ENCODE measurements at regions not wholly inside any gene's neighbourhood (a gene's known extent, or its start where the extent isn't known, plus 50 kb on each side); places are given as distances from the start of the nearest gene placed in this dataset.

- no peak for DNase-seq (ENCODE audit: low read depth)
Measured at GRCh38 chr3:71876135-71877105, 91.5 kb upstream of the PROK2 start.

- DNase-seq (ENCODE audit: low read depth), result peak; percentile 65
Measured at GRCh38 chr3:71875461-71875947, 90.6 kb upstream of the PROK2 start.

- no peak for DNase-seq (ENCODE audit: low read depth)
Measured at GRCh38 chr3:71874618-71875017, 89.7 kb upstream of the PROK2 start.

GRCh38 chr3:71873093-71873611, 88.2 kb upstream of the PROK2 start:
- no peak for DNase-seq (ENCODE audit: low read depth)

- no peak for DNase-seq (ENCODE audit: low read depth)
Measured at GRCh38 chr3:71872256-71872655, 87.3 kb upstream of the PROK2 start.

- no peak for DNase-seq (ENCODE audit: low read depth)
Measured at GRCh38 chr3:71870966-71871512, 86.1 kb upstream of the PROK2 start.

GRCh38 chr3:71868876-71869275, 83.9 kb upstream of the PROK2 start:
- no peak for DNase-seq (ENCODE audit: low read depth)

GRCh38 chr3:71865727-71866126, 80.8 kb upstream of the PROK2 start:
- no peak for DNase-seq (ENCODE audit: low read depth)

- no peak for DNase-seq (ENCODE audit: low read depth)
Measured at GRCh38 chr3:71863563-71864190, 78.7 kb upstream of the PROK2 start.

- DNase-seq (ENCODE audit: low read depth), result no peak
Measured at GRCh38 chr3:71862371-71863140, 77.6 kb upstream of the PROK2 start.

GRCh38 chr3:71859123-71859519, 74.2 kb upstream of the PROK2 start:
- peak; percentile 7 for DNase-seq (ENCODE audit: low read depth)

GRCh38 chr3:71858503-71859122, 73.7 kb upstream of the PROK2 start:
- no peak for DNase-seq (ENCODE audit: low read depth)

- no peak for DNase-seq (ENCODE audit: low read depth)
Measured at GRCh38 chr3:71857956-71858355, 73.0 kb upstream of the PROK2 start.

- DNase-seq (ENCODE audit: low read depth), result no peak
Measured at GRCh38 chr3:71854706-71855105, 69.8 kb upstream of the PROK2 start.

- no peak for DNase-seq (ENCODE audit: low read depth)
Measured at GRCh38 chr3:71854096-71854495, 69.1 kb upstream of the PROK2 start.

GRCh38 chr3:71851878-71852277, 66.9 kb upstream of the PROK2 start:
- no peak for DNase-seq (ENCODE audit: low read depth)

GRCh38 chr3:71850654-71851053, 65.7 kb upstream of the PROK2 start:
- DNase-seq (ENCODE audit: low read depth), result no peak

- no peak for DNase-seq (ENCODE audit: low read depth)
Measured at GRCh38 chr3:71849681-71850080, 64.7 kb upstream of the PROK2 start.

- DNase-seq (ENCODE audit: low read depth), result no peak
Measured at GRCh38 chr3:71847794-71848193, 62.8 kb upstream of the PROK2 start.

- DNase-seq (ENCODE audit: low read depth), result no peak
Measured at GRCh38 chr3:71846185-71846584, 61.2 kb upstream of the PROK2 start.

- no peak for DNase-seq (ENCODE audit: low read depth)
Measured at GRCh38 chr3:71843071-71843470, 58.1 kb upstream of the PROK2 start.

Data from stimulated activated CD4-positive, alpha-beta T cell treated with anti-CD3 and anti-CD28 coated beads, Interleukin-2, amount 100 ng/mL, for 4 hours (primary cell).